Nephron (organoid): ENCODE measurements at regions not wholly inside any gene's neighbourhood (a gene's known extent, or its start where the extent isn't known, plus 50 kb on each side); places are given as distances from the start of the nearest gene placed in this dataset.

ENCODE experiments used
- H3K27ac Mint-ChIP-seq, 3 experiments: 2 replicates each; pipeline ENCODE4 v1.8.0; 2020; ENCODE audit warnings: mixed read lengths in 3 of 3, mild to moderate bottlenecking in 2 of 3, moderate library complexity in 1 of 3
- H3K27me3 Mint-ChIP-seq: 2 replicates; pipeline ENCODE4 v1.8.0; 2021; ENCODE audit warnings: low read depth, mild to moderate bottlenecking, moderate library complexity, mixed read lengths
- H3K36me3 Mint-ChIP-seq: 2 replicates; pipeline ENCODE4 v1.8.0; 2020; ENCODE audit warnings: low read depth, mixed read lengths
- H3K4me1 Mint-ChIP-seq: 2 replicates; pipeline ENCODE4 v1.8.0; 2020; ENCODE audit warnings: mixed read lengths
- H3K4me3 Mint-ChIP-seq, 3 experiments: 2 replicates each; pipeline ENCODE4 v1.8.0; 2020; ENCODE audit warnings: mild to moderate bottlenecking in 3 of 3, mixed read lengths in 3 of 3, moderate library complexity in 2 of 3
- H3K9me3 Mint-ChIP-seq: 2 replicates; pipeline ENCODE4 v1.8.0; 2020; ENCODE audit warnings: mixed read lengths
- TF ChIP-seq, protein P1 (sequence below), 3 experiments: fragments of 200-600 bp; sonication (generic); IDR thresholded peaks; one replicate each; pipeline ENCODE4 v1.5.0; 2021; ENCODE audit warnings: antibody characterized with exemption in 3 of 3; ENCODE audit not compliant: unreplicated experiment in 3 of 3

DNA sequence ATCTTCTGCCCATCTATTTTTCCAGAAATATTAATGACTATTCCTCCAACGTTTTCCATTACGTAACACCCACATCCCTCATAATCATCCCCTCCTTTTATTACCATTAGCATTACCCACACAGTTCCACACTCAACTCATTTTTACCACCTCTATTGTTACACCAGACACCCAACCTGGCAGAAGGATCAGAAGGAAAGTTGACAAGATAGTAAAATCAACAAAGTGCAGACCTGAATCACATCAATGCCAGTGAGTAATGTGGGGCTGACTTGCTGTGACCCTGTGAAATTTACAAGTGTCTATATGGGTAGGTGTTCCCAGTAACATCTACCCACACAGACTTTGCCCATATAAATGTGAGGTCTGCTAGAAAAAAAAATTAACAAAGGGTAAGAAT lies 568.2 kb downstream of the MAFB start:
- Mint-ChIP-seq H3K36me3 (no peaks in the 10 kb centered on the region), H3K27me3 (no peaks in the 10 kb centered on the region), H3K9me3 (no peaks in the 10 kb centered on the region), H3K27ac (no peak overlapping the region), H3K4me1 (no peaks in the 10 kb centered on the region), H3K4me3 (no peak overlapping the region)
- TF ChIP-seq, protein P1, sequence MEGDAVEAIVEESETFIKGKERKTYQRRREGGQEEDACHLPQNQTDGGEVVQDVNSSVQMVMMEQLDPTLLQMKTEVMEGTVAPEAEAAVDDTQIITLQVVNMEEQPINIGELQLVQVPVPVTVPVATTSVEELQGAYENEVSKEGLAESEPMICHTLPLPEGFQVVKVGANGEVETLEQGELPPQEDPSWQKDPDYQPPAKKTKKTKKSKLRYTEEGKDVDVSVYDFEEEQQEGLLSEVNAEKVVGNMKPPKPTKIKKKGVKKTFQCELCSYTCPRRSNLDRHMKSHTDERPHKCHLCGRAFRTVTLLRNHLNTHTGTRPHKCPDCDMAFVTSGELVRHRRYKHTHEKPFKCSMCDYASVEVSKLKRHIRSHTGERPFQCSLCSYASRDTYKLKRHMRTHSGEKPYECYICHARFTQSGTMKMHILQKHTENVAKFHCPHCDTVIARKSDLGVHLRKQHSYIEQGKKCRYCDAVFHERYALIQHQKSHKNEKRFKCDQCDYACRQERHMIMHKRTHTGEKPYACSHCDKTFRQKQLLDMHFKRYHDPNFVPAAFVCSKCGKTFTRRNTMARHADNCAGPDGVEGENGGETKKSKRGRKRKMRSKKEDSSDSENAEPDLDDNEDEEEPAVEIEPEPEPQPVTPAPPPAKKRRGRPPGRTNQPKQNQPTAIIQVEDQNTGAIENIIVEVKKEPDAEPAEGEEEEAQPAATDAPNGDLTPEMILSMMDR (IDR thresholded peaks at IDR 0.05; ENCODE audit: unreplicated experiment in 3 of 3) = no peak

- H3K27ac Mint-ChIP-seq = no peak overlapping the region
- no peaks in the 10 kb centered on the region for H3K36me3 Mint-ChIP-seq
- TF ChIP-seq, protein P1 (IDR thresholded peaks at IDR 0.05; ENCODE audit: unreplicated experiment in 3 of 3) = no peak
- peaks cover 8% of the 10 kb centered on the region for H3K27me3 Mint-ChIP-seq
- H3K4me3 Mint-ChIP-seq = no peak overlapping the region
- no peaks in the 10 kb centered on the region for H3K9me3 Mint-ChIP-seq
- peaks cover 28% of the 10 kb centered on the region for H3K4me1 Mint-ChIP-seq
Measured at GRCh38 chr20:40111282-40111681, 577.8 kb downstream of the MAFB start.

GRCh38 chr20:40110311-40110831 lies 578.7 kb downstream of the MAFB start:
- no peaks in the 10 kb centered on the region for H3K9me3 Mint-ChIP-seq
- H3K36me3 Mint-ChIP-seq = no peaks in the 10 kb centered on the region
- TF ChIP-seq, protein P1 (IDR thresholded peaks at IDR 0.05; ENCODE audit: unreplicated experiment in 3 of 3) = no peak
- no peak overlapping the region for H3K4me3 Mint-ChIP-seq
- peaks cover 28% of the 10 kb centered on the region for H3K4me1 Mint-ChIP-seq
- H3K27me3 Mint-ChIP-seq = peaks cover 8% of the 10 kb centered on the region
- H3K27ac Mint-ChIP-seq = no peak overlapping the region

DNA sequence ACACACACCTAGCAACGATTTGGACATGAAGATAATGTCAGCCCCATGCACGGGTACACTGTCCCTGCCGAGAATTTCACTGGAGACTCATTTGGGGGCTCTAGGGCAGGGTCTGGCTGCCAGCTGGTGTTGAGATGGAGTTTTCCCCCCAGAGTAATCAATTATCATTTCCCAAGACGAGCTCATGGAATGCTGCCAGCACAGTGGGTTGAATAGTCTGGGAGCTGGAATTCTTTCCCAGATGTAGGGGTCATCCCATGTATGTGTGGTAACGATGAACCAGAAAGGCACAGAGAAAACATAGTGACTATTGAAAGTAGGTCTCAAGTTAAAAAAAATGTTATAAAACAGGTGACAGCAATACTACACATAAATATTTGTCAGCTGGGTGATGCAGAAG lies 579.9 kb downstream of the MAFB start:
- Mint-ChIP-seq H3K9me3 (no peaks in the 10 kb centered on the region), H3K4me3 (no peak overlapping the region), H3K4me1 (peaks cover 28% of the 10 kb centered on the region), H3K36me3 (no peaks in the 10 kb centered on the region), H3K27me3 (peaks cover 8% of the 10 kb centered on the region), H3K27ac (no peak overlapping the region)
- TF ChIP-seq, protein P1 (IDR thresholded peaks at IDR 0.05; ENCODE audit: unreplicated experiment in 3 of 3) = no peak

DNA sequence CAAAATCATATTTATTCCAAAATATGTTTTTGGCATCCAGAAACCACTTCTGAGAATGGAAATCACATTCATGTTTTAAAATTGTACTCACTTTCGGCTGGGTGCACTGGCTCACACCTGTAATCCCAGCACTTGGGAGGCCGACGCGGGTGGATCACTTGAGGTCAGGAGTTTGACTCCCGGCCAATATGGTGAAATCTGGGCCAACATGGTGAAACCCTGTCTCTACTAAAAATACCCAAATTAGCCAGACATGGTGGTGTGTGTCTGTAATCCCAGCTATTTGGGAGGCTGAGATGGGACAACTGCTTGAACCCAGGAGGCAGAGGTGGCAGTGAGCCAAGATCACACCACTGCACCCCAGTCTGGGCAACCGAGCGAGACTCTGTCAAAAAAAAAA lies 580.7 kb downstream of the MAFB start:
- Mint-ChIP-seq H3K27me3 (peaks cover 8% of the 10 kb centered on the region), H3K9me3 (no peaks in the 10 kb centered on the region), H3K27ac (no peak overlapping the region), H3K4me1 (peaks cover 28% of the 10 kb centered on the region), H3K36me3 (no peaks in the 10 kb centered on the region), H3K4me3 (no peak overlapping the region)
- TF ChIP-seq, protein P1 (IDR thresholded peaks at IDR 0.05; ENCODE audit: unreplicated experiment in 3 of 3) = no peak

DNA sequence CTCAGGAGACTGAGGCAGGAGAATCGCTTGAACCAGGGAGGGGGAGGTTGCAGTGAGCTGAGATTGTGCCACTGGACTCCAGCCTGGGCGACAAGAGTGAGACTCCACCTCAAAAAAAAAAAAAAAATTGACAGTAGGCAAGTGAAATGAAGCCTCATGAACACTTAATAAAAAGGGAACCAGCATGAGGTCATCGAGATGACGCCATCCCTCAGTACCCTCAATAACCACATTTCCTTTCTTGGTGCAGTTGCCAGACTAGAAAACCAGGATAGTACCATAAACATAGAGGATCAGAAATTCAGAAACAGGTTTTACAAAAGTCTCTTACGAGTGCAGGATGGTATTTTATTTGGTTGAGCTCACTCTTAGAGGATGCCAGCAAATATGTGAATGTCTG lies 584.1 kb downstream of the MAFB start:
- TF ChIP-seq, protein P1 (IDR thresholded peaks at IDR 0.05; ENCODE audit: unreplicated experiment in 3 of 3) = no peak
- Mint-ChIP-seq H3K27ac (no peak overlapping the region), H3K27me3 (peaks cover 8% of the 10 kb centered on the region), H3K4me3 (no peak overlapping the region), H3K36me3 (no peaks in the 10 kb centered on the region), H3K4me1 (peaks cover 14% of the 10 kb centered on the region), H3K9me3 (no peaks in the 10 kb centered on the region)
